NT2/D1 (cell line): ENCODE measurements at regions not wholly inside any gene's neighbourhood (a gene's known extent, or its start where the extent isn't known, plus 50 kb on each side); places are given as distances from the start of the nearest gene placed in this dataset.

Source experiments
- DNase-seq: peaks from one replicate; pipeline ENCODE4 v3.0.0-alpha.2; 2011; ENCODE audit warnings: low read depth, low spot score
- H3K27me3 ChIP-seq: 2 replicates; pipeline ENCODE4 v1.6.0; 2011; ENCODE audit warnings: mild to moderate bottlenecking; ENCODE audit not compliant: insufficient read length, insufficient read depth
- H3K36me3 ChIP-seq: 2 replicates; pipeline ENCODE4 v1.6.1; 2011; ENCODE audit warnings: mild to moderate bottlenecking, low read length, mixed read lengths; ENCODE audit not compliant: insufficient read depth, insufficient read length
- H3K4me1 ChIP-seq: 2 replicates; pipeline ENCODE4 v1.5.1; 2011; ENCODE audit not compliant: insufficient read depth, insufficient read length
- H3K4me3 ChIP-seq: 2 replicates; pipeline ENCODE4 v1.5.1; 2011; ENCODE audit warnings: low read depth; ENCODE audit not compliant: insufficient read length
- H3K9ac ChIP-seq: 2 replicates; pipeline ENCODE4 v1.6.0; 2011; ENCODE audit warnings: low read depth; ENCODE audit not compliant: insufficient read length
- H3K9me3 ChIP-seq: 2 replicates; pipeline ENCODE4 v1.5.1; 2011; ENCODE audit warnings: mild to moderate bottlenecking, low read length; ENCODE audit not compliant: insufficient read depth
- SUZ12 ChIP-seq: IDR thresholded peaks from 2 replicates; pipeline ENCODE4 v1.6.1; 2011; ENCODE audit not compliant: insufficient read length, insufficient read depth; ENCODE audit errors: extremely low read depth
- YY1 ChIP-seq: IDR thresholded peaks from 2 replicates; pipeline ENCODE4 v1.6.1; 2011; ENCODE audit not compliant: insufficient read length, insufficient read depth
- ZNF274 ChIP-seq: IDR thresholded peaks from 2 replicates; pipeline ENCODE4 v1.6.1; 2011; ENCODE audit warnings: mild to moderate bottlenecking, low read depth, low read length

- H3K27me3 ChIP-seq, result no peaks in the 10 kb centered on the region
- H3K9ac ChIP-seq, result no peak overlapping the region
- H3K4me1 ChIP-seq, result no peaks in the 10 kb centered on the region
- TF ChIP-seq SUZ12 (no peak), YY1 (no peak), ZNF274 (no peak)
- no peaks in the 10 kb centered on the region for H3K36me3 ChIP-seq
- no peak overlapping the region for H3K4me3 ChIP-seq
- H3K9me3 ChIP-seq, result peaks cover 3% of the 10 kb centered on the region; the same call in 1 of the 2 replicates
- no peak for DNase-seq
These were observed 615.8 kb upstream of the SYT4 start for GRCh38 chr18:43893001-43893637.

GRCh38 chr18:43904209-43904837 lies 627.0 kb upstream of the SYT4 start:
- DNase-seq, result no peak
- no peaks in the 10 kb centered on the region for H3K27me3 ChIP-seq
- no peaks in the 10 kb centered on the region for H3K4me1 ChIP-seq
- H3K9ac ChIP-seq, result no peak overlapping the region
- H3K36me3 ChIP-seq, result no peaks in the 10 kb centered on the region
- TF ChIP-seq SUZ12 (no peak), YY1 (no peak), ZNF274 (no peak)
- no peak overlapping the region for H3K4me3 ChIP-seq
- no peaks in the 10 kb centered on the region for H3K9me3 ChIP-seq

- H3K27me3 ChIP-seq, result no peaks in the 10 kb centered on the region
- H3K4me1 ChIP-seq, result no peaks in the 10 kb centered on the region
- H3K36me3 ChIP-seq, result no peaks in the 10 kb centered on the region
- no peak overlapping the region for H3K4me3 ChIP-seq
- H3K9ac ChIP-seq, result no peak overlapping the region
- DNase-seq, result no peak
- no peaks in the 10 kb centered on the region for H3K9me3 ChIP-seq
- TF ChIP-seq ZNF274, result no peak
- TF ChIP-seq SUZ12, result no peak
- TF ChIP-seq YY1, result no peak
These were observed 636.7 kb upstream of the SYT4 start for GRCh38 chr18:43914018-43914417.

GRCh38 chr18:43916984-43917383 lies 639.7 kb upstream of the SYT4 start:
- no peaks in the 10 kb centered on the region for H3K27me3 ChIP-seq
- H3K36me3 ChIP-seq, result no peaks in the 10 kb centered on the region
- DNase-seq, result no peak
- TF ChIP-seq ZNF274, result no peak
- TF ChIP-seq YY1, result no peak
- no peak for TF ChIP-seq SUZ12
- H3K4me1 ChIP-seq, result no peaks in the 10 kb centered on the region
- no peak overlapping the region for H3K9ac ChIP-seq
- no peaks in the 10 kb centered on the region for H3K9me3 ChIP-seq
- H3K4me3 ChIP-seq, result no peak overlapping the region

GRCh38 chr18:43917520-43917919 lies 640.2 kb upstream of the SYT4 start:
- H3K9ac ChIP-seq, result no peak overlapping the region
- H3K4me1 ChIP-seq, result no peaks in the 10 kb centered on the region
- TF ChIP-seq YY1 (no peak), SUZ12 (no peak), ZNF274 (no peak)
- no peak overlapping the region for H3K4me3 ChIP-seq
- no peaks in the 10 kb centered on the region for H3K27me3 ChIP-seq
- no peaks in the 10 kb centered on the region for H3K36me3 ChIP-seq
- no peak for DNase-seq
- no peaks in the 10 kb centered on the region for H3K9me3 ChIP-seq

- Histone ChIP-seq H3K9ac (no peak overlapping the region), H3K4me3 (no peak overlapping the region)
- DNase-seq, result no peak
These were observed 642.3 kb upstream of the SYT4 start for GRCh38 chr18:43919551-43919950.

GRCh38 chr18:43931439-43931838 lies 654.1 kb upstream of the SYT4 start:
- no peaks in the 10 kb centered on the region for H3K27me3 ChIP-seq
- H3K9me3 ChIP-seq, result no peaks in the 10 kb centered on the region
- no peak for TF ChIP-seq YY1
- TF ChIP-seq SUZ12, result no peak
- TF ChIP-seq ZNF274, result no peak
- no peaks in the 10 kb centered on the region for H3K36me3 ChIP-seq
- H3K9ac ChIP-seq, result no peak overlapping the region
- H3K4me1 ChIP-seq, result no peaks in the 10 kb centered on the region
- DNase-seq, result no peak
- no peak overlapping the region for H3K4me3 ChIP-seq

More at GRCh38 chr18:43919551-43919950, 642.3 kb upstream of the SYT4 start:
- H3K9me3 ChIP-seq, result no peaks in the 10 kb centered on the region
- H3K4me1 ChIP-seq, result no peaks in the 10 kb centered on the region
- no peak for TF ChIP-seq YY1
- no peak for TF ChIP-seq ZNF274
- no peak for TF ChIP-seq SUZ12
- no peaks in the 10 kb centered on the region for H3K36me3 ChIP-seq
- H3K27me3 ChIP-seq, result no peaks in the 10 kb centered on the region
